Activated CD4-positive, CD25-positive, alpha-beta regulatory T cell treated with anti-CD3 and anti-CD28 coated beads, Interleukin-2, amount 50 U/mL, for 72 hours (primary cell): ENCODE measurements at regions not wholly inside any gene's neighbourhood (a gene's known extent, or its start where the extent isn't known, plus 50 kb on each side); places are given as distances from the start of the nearest gene placed in this dataset.

ENCODE experiments used
- DNase-seq: peaks from one replicate; pipeline ENCODE4 v3.0.0; 2021

DNA sequence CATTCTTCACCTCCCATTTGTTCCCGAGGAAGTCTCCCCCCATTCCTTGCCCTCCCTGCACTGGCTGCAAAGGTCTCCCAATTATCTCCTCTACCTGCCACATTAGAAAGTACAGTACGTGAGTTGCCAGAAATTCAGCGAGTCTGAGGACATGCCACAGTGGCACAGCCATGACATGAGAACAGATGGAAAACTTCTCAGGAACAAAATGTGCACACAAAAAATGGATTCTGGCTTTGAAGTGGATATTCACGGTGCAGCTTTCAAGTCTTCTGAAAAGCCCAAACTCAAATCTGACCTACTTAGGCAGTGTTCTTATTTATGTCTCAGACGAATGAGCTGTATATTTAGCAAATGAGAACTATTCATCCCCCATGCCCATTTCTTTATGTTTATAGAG, 269.1 kb upstream of the ARID1B start:
- no peak for DNase-seq

DNA sequence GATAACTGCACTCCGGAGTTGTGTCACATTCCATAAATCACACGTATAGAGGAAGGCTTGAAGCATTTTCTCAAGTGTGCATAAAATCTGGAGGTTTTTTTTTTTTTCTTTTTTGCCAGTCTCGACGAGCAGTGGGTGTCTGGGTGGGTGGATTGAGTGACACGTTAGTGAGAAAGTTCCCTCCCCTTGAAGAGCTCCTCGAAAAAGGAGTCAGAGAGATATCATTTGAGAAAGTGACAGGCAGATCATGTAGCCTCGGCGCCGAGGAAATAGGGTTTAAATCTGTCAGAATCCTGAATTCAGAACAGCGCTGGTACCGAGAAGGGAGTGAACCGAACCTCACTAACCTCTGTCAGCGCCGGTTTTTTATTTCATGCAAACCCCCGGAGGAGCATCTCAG, 269.5 kb upstream of the ARID1B start:
- no peak for DNase-seq

DNA sequence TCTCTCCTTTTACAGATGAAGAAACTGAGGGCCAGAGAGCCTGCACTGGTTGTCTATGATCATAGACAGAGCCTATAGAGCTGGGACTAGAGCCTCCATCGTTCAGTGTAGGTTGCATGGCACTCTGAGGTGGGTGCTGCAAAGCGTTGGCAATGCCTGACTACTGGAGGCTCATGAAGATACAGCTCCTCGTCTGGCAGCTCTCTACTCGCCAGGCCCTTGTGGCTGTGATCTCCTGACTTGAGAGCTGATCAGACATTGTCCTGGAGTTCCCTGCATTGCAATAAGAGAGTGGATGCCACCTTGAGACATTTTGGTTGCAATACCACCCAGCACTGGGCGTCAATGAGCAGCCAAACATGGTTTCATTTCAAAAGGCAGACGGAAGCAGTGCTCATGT, 270.1 kb upstream of the ARID1B start:
- no peak for DNase-seq

DNA sequence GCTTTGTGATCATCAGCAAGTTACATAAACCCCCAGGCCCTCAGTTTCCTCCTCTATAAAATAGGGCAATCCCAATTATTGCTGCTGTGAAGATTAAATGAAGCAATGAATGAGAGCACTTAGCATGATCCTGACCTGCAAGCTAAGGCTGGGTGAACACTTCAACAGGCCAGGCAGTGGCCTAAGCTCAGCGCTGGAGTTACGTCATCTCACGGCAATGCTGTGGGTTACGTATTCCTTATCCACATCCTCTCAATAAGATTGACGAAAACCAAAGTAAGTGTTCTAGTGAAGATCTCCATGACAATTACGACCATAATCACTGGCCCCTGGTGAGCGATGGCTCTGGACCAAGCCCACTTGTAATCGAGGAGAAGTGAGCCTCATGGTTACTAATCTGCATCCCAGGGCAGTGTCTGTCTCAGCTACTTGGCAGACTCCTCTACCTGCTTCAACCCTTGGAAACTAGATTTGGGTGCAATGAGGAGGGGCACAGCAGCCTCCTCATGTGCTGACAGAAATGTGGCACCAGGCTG, 274.1 kb upstream of the ARID1B start:
- DNase-seq = no peak

DNA sequence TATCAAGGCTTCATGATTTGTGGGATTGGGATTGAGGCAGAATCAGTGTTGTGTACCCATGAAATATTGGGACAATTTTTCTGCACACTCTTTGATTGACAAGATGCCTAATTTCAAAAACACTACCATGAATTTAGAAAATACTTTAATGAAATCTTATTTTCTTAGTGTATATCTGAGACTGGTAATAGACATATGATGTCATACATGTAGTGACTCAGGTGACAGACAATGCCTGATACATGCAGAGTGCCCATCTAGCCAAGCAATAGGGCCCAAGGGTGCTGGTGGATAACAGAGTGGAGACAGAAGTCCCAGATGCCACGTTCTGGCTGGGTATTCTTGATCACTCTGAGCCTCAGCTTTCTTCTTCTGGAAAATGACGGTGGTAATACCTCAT, 279.6 kb upstream of the ARID1B start:
- no peak for DNase-seq

- no peak for DNase-seq
These were observed 289.3 kb upstream of the ARID1B start for GRCh38 chr6:156487877-156488276.

DNA sequence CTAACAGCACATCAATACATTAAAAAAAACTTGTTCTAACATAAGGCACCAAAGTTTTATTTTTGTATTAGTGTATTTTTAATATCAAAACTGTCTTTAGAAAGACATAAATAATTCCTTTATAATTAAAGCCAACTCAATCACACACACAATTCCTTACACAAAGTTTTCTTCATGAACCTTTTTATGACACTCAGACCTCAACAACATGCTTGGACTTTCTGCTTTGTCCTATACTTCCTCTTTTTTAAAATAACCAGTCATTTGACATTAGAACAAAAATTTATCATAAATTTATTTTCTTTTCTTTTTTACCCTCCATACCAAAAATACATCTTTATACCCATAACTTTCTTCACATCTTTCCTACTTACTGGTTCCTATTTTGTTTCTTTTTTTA, 292.0 kb upstream of the ARID1B start:
- DNase-seq = no peak

- no peak for DNase-seq
These were observed 302.6 kb upstream of the ARID1B start for GRCh38 chr6:156474507-156475120.

GRCh38 chr6:156471000-156471399, 306.2 kb upstream of the ARID1B start:
- no peak for DNase-seq

DNA sequence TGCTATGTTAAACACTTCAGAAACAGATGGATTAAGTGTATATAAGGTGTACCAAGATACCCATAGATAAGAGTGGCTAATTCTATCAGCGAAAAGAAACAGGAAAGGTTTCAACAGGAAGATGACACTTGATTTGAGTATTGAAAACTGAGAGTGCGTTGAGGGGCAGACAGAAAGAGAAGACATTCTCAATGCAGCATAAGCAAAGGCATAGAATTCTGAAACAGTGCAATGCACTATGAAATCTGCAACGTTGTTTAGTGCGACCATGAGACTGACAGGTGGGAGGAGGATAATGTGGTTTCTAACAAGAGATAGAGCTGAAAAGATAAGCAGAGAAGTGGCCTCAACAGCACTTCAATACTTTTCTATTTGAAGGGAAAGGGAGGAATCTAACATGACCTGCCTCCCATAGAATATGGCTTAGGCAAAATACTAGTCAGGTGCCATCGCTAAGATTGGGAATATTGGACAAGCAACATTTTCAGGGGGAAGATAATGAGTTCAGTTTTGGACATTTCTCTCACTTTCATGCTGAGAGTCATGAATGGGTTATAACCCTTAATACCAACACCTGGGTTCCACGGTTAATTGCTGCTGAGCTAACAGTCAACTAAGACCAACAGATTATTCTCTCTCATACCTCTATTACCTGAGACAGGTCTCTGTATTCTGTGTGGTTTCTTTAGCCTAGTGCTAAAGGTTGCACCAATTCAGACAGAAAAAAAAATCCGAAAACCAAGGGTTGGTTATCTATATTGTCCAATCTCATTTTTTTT, 312.9 kb upstream of the ARID1B start:
- DNase-seq = no peak

DNA sequence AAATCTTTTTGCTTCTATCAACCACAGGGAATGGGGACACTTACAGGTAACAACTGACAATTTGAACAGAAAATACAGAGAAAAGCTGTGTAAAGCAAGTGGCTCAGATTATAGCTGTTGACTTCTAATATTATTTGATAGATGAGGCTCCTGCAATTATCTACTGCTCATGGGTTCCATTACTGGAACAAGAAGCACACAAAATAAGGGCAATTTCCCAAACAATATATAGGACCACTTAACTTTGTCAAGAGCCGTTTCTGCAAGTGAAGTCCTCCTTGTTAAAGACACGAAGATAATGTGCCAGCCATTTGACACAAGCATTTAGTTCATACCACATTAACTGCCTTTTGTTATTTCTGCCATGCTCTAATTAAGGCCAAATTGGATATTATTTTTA, 315.5 kb upstream of the ARID1B start:
- DNase-seq = no peak

DNA sequence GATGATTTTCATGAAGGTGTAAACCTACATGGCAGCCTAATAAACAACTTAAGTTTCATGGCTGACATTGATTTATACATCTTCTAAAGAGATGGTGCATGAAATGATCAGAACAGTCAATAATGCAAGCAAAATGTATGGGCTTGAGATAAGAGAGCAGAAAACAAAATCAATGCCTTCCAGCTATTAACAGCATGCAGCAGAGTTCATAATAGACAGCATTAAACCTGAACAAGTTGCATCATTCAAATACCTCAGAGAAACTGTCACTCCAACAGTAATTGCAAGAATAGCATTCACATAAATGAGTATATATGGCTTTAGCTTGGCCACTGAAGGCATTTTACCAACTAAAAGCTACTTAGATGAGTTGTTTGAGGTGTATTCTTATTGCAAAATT, 319.6 kb upstream of the ARID1B start:
- DNase-seq = no peak

DNA sequence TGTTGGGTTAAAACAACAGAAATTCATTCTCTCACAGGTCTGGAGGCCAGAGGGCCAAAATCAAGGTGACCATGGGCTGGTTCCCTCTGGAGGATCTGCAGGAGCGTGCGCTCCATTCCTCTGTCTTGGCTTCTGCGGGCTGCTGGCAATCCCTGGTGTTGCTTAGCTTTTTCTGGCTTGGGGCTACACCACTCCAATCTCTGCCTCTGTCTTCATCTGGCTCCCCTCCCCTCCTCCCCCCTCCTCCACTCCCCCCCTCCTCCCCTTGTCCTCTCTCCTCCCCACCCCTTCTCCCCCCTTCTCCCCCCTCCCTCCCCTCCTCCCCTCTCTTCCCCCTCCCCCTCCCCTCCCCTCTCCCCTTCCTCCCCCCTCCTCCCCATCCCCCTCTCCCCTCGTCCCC, 321.3 kb upstream of the ARID1B start:
- DNase-seq = no peak

DNA sequence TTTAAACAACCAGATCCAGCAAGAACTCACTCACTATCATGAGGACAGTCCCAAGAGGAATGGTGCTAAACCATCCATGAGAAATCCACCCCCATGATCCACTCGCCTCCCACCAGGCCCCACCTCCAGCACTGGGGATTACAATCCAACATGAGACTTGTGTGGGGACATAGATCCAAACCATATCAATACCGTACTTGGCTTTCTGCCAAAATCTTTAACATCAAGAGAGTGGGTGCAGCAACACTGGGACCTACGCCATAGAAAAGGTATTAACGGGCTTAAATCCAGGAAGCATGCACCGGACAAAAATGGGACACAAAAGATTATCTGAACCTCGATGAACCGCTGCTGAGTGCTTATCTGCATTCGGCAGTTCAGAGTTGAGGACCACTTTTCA, 322.3 kb upstream of the ARID1B start:
- no peak for DNase-seq

- no peak for DNase-seq
These were observed 325.5 kb upstream of the ARID1B start for GRCh38 chr6:156451726-156452125.

DNA sequence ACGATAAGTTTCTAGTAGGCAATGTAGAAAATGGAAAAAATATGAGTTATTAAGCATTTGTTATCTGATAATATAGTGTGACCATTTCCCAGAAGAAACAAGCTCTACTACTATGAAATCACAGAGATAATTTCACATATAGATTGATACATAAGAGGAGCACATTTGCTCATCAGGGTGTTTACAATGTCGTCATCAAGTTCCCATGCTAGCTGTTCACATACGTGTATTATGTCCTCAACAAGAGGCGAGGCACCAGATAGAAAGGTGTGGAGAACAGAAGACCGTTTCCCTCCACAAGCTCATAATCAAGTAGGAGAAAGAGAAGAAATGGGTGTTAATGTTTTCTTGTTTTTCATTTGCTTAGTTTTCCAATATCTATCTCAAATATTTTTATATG, 326.1 kb upstream of the ARID1B start:
- no peak for DNase-seq

DNA sequence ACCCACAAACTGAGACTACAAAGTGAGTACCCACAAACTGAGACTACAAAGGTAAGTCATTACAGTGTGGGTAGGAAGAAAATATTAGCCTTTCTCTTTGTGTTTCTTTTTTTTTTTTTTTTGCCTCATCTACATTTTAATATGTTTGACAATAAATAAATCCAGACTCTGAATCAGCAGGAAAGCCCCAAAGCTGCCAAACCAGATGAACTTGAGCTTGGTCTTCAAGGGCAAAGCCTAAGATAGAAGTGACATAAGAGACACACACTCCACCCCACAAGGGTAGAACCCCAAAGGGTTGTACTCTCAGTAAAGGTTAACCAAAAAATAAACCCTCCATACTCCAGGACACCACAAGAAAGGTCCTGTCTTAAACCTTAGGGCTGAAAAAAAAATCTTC, 326.8 kb upstream of the ARID1B start:
- DNase-seq = no peak

GRCh38 chr6:156449569-156449968, 327.6 kb upstream of the ARID1B start:
- no peak for DNase-seq

- no peak for DNase-seq
These were observed 328.1 kb upstream of the ARID1B start for GRCh38 chr6:156449128-156449527.

DNA sequence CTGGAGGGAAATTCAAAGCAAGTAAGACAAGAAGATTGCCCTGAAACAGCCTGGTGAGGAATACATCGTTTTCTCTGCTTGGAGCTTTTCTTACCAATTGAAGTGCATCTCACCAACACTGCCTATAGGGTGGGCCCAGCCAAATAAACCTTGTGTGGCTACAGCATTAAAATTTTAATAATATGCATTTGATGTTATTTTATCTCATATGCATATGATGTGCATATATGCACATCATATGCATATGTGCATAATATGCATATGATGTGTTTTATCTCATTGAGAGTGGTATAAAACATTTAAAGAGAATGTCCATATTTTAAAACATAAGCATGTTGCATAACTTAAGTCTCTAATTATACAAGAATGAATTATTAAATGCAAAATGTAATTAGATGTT, 328.6 kb upstream of the ARID1B start:
- DNase-seq = no peak

DNA sequence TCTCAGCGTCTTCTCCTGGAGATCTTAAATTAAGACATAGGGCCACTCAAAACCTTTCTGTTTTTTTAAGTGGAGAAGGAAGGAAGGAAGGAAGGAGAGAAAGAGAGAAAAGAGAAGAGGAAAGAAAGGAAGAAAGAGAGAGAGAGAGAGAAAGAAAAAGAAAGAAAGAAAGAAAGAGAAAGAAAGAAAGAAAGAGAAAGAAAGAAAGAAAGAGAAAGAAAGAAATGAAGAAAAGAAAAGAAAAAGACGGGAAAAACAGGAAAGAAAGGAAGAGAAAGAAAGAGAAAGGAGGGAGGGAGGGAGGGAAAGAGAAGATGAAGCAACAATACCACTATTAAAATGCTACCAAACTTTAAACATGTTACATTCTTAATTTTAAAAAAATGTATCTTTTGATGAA, 336.5 kb upstream of the ARID1B start:
- DNase-seq = no peak

DNA sequence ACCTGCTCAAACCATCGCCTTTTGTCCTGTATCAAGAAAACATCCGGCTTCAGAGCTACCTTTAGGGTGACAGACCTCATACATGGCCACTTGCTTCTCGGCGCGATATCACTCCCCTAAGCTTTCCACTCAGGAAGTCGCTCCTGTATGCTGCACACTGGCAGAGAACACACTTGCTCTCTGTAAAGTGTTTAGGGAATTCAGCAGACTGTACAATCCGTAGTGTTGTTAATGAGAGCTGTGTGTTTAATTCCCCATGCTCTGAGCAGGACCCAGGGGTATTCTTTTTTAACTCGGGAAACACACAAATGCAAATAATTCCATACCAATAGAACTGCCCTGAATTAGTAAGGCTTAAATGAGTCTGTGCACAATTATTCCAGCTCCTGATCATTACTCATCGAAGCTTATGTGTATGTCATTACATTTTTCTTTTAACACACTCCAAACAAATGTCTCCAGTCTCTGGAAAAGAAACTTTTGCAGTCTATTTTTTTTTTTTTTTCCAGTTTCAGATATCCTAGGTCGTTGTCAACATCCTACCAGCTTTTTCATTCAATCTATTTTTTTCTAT, 338.7 kb upstream of the ARID1B start:
- DNase-seq = no peak

- DNase-seq = no peak
These were observed 339.9 kb upstream of the ARID1B start for GRCh38 chr6:156437121-156437879.

GRCh38 chr6:156434795-156435190, 342.4 kb upstream of the ARID1B start:
- no peak for DNase-seq
